GM18505 (cell line): ENCODE measurements at regions not wholly inside any gene's neighbourhood (a gene's known extent, or its start where the extent isn't known, plus 50 kb on each side); places are given as distances from the start of the nearest gene placed in this dataset.
"Not testable (repeated sequence)": the region's sequence is repeated elsewhere in the genome, so short reads cannot be mapped to it uniquely, and the experiment has no call there.

Experiments
- ATAC-seq: cut with Tn5 transposase; IDR thresholded peaks from one replicate; pipeline ENCODE4 v1.9.1; 2021; ENCODE audit not compliant: unreplicated experiment
- POLR2A ChIP-seq: IDR thresholded peaks from 4 replicates; pipeline ENCODE4 v1.6.1; 2011; ENCODE audit warnings: borderline replicate concordance; ENCODE audit not compliant: insufficient read depth, insufficient read length; ENCODE audit errors: extremely low read depth

GRCh38 chr3:110598847-110599490 is 472.6 kb upstream of the NECTIN3 start:
- no peak for TF ChIP-seq POLR2A
- no peak for ATAC-seq

GRCh38 chr3:110608566-110608965 is 463.1 kb upstream of the NECTIN3 start:
- no peak for TF ChIP-seq POLR2A
- ATAC-seq: no peak

- no peak for TF ChIP-seq POLR2A
- no peak for ATAC-seq
Measured at GRCh38 chr3:110612045-110612444, 459.6 kb upstream of the NECTIN3 start.

GRCh38 chr3:110614186-110614585 is 457.4 kb upstream of the NECTIN3 start:
- no peak for ATAC-seq
- no peak for TF ChIP-seq POLR2A

DNA sequence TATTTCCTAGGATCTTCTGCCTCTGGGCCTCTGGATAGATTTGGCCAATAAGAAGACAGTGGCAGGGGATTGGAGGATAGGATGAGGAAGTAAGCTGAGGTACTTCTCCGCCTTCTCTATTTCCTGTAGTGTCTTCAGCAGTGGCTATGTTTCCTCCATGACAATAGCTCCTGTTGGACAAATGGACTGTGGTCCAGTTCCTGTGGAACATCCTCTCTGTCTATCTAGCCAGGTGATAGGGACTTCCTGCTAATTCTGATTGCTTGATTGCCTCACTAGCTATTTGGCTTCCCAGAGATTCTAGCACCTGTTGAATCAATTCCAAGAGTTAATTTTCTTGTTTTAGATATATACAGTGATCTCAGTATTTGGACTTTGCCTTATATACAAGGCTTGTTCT is 456.2 kb upstream of the NECTIN3 start:
- no peak for ATAC-seq
- no peak for TF ChIP-seq POLR2A

DNA sequence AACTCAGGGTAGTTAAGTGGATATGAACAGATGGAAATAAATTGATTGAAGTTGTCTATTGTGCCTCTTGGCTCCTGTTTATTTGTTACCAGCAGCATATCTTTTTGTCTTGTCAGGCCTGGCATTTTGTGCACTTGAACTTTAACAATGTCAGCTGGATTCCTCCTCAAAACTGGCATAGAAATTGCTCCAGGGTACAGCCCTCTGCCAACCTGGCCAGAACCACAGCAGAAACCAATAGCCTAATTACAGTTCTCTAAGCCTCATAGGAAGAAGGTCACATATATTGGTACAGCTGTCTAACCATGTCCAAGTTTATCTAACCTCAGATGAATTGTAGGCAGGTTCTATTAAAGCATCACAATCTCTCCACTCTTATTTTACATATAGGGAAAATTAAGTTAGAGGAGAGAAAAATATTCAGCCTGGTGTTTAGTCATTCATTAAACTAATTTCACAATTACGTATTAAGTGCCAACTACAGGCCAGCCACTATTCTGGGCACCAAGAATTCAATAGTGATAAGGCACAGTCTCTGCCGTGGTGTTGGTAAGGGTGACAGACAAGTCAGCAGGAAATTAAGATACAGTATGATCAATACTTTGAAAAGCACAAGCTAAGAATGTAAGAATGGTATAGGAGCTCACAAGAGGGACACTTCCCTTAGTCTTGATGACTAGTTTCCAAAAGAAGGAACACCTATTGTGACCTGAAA is 452.9 kb upstream of the NECTIN3 start:
- no peak for TF ChIP-seq POLR2A
- ATAC-seq: no peak

- no peak for ATAC-seq
- TF ChIP-seq POLR2A: no peak
Measured at GRCh38 chr3:110620118-110620517, 451.5 kb upstream of the NECTIN3 start.

- no peak for TF ChIP-seq POLR2A
- ATAC-seq: peak; percentile 52
Measured at GRCh38 chr3:110623571-110623970, 448.0 kb upstream of the NECTIN3 start.

GRCh38 chr3:110624576-110624975 is 447.0 kb upstream of the NECTIN3 start:
- ATAC-seq: no peak
- TF ChIP-seq POLR2A: no peak

- no peak for TF ChIP-seq POLR2A
- ATAC-seq: no peak
Measured at GRCh38 chr3:110625201-110625747, 446.3 kb upstream of the NECTIN3 start.

DNA sequence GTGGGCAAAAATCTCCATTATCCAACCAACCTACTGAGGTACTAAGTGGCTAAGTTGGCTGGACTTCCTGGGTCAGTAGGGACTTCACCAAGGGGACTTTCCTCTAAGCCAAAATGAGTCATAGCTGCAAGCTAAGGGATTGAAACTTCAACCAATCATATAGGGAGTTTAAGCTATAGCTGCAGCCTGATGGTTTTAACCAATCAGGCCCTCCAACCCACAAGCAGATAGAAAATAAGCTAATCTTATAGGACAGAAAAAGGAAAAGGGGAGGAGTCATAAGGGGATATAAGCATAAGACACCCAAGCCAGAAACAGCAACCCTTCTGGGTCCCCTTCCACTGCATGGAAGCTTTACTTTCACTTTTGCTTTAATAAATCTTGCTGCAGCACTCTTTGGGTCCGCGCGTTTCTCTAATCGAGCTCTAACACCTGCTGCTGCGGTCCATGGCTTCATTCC is 444.9 kb upstream of the NECTIN3 start:
- ATAC-seq: not testable (repeated sequence)

- no peak for TF ChIP-seq POLR2A
- no peak for ATAC-seq
Measured at GRCh38 chr3:110628650-110629301, 442.8 kb upstream of the NECTIN3 start.

GRCh38 chr3:110629917-110630316 is 441.7 kb upstream of the NECTIN3 start:
- TF ChIP-seq POLR2A: no peak

GRCh38 chr3:110644203-110644602 is 427.4 kb upstream of the NECTIN3 start:
- no peak for ATAC-seq
- no peak for TF ChIP-seq POLR2A

More at GRCh38 chr3:110629917-110630316, 441.7 kb upstream of the NECTIN3 start:
- ATAC-seq: no peak

DNA sequence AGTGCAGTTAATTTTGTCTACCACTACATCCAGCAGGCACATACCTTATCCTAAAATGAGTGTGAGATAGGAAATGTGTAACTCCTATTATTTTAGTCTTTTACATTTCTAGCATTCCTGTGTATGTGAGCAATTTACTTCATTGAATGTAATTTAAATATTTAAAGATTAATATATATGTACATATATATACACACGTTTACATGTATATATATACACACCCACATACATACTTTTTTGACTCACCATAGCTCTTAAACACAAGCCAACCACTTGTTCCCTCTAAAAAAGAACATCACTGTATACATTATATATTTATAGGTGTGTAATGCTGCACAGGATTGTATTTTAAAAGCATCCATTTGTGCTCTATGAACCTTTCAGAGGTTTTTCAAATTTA is 425.6 kb upstream of the NECTIN3 start:
- no peak for TF ChIP-seq POLR2A
- ATAC-seq: no peak

GRCh38 chr3:110646496-110646895 is 425.1 kb upstream of the NECTIN3 start:
- no peak for ATAC-seq
- no peak for TF ChIP-seq POLR2A
